ENCODE measurements at regions not wholly inside any gene's neighbourhood (a gene's known extent, or its start where the extent isn't known, plus 50 kb on each side); places are given as distances from the start of the nearest gene placed in this dataset.

GRCh38 chr18:78704971-78705461 lies 274.6 kb upstream of the SALL3 start:
- H3K4me3 ChIP-seq (replicated peaks; ENCODE audit: low read depth, low read length): no peak overlapping the region
- TF ChIP-seq, protein P1, sequence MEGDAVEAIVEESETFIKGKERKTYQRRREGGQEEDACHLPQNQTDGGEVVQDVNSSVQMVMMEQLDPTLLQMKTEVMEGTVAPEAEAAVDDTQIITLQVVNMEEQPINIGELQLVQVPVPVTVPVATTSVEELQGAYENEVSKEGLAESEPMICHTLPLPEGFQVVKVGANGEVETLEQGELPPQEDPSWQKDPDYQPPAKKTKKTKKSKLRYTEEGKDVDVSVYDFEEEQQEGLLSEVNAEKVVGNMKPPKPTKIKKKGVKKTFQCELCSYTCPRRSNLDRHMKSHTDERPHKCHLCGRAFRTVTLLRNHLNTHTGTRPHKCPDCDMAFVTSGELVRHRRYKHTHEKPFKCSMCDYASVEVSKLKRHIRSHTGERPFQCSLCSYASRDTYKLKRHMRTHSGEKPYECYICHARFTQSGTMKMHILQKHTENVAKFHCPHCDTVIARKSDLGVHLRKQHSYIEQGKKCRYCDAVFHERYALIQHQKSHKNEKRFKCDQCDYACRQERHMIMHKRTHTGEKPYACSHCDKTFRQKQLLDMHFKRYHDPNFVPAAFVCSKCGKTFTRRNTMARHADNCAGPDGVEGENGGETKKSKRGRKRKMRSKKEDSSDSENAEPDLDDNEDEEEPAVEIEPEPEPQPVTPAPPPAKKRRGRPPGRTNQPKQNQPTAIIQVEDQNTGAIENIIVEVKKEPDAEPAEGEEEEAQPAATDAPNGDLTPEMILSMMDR (IDR thresholded peaks at IDR 0.05; ENCODE audit: low read length, missing control alignments): no peak
- DNase-seq (ENCODE audit: low read depth): no peak

GRCh38 chr18:78709261-78709809 lies 270.3 kb upstream of the SALL3 start:
- H3K4me3 ChIP-seq (replicated peaks; ENCODE audit: low read depth, low read length): no peak overlapping the region
- TF ChIP-seq, protein P1 (IDR thresholded peaks at IDR 0.05; ENCODE audit: low read length, missing control alignments): no peak
- no peak for DNase-seq (ENCODE audit: low read depth)

DNA sequence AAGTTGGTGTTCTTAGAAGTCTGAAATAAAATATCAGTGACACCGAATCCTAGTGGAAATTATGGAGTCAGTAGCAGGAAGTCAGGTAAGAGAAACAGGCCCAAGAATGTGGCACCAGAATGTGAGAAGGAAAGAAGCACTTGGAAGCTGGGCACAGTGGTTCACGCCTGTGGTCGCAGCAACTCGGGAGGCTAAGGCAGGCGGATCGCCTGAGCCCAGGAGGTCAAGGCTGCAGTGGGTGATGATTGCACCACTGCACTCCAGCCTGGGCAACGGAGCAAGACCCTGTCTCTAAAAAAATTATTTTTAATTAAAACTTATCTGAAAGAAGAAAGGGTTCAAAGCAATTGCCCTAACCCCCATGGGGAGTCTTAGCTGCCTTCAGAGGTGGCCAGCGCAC lies 268.3 kb upstream of the SALL3 start:
- TF ChIP-seq, protein P1 (IDR thresholded peaks at IDR 0.05; ENCODE audit: low read length, missing control alignments): no peak
- H3K4me3 ChIP-seq (replicated peaks; ENCODE audit: low read depth, low read length): no peak overlapping the region
- DNase-seq (ENCODE audit: low read depth): no peak

DNA sequence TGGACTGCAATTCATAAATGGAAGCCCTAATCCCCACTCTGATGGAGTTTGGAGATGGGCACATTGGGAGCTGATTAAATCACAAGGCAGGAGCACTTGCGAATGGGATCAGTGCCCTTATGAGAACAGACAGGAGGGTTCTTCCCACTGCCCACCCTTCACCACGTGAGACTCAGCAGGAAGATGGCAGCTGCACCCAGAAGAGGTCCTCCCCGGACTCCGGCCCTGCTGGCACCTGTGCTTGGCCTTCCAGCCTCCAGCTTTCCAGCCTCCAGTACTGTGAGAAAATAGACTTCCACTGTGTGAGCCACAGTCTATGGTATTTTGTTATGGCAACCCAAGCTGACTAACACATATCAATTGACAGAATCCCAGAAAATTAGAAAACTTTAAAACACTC lies 267.6 kb upstream of the SALL3 start:
- TF ChIP-seq, protein P1 (IDR thresholded peaks at IDR 0.05; ENCODE audit: low read length, missing control alignments): no peak
- H3K4me3 ChIP-seq (replicated peaks; ENCODE audit: low read depth, low read length): no peak overlapping the region
- no peak for DNase-seq (ENCODE audit: low read depth)

GRCh38 chr18:78713069-78713468 lies 266.5 kb upstream of the SALL3 start:
- TF ChIP-seq, protein P1 (IDR thresholded peaks at IDR 0.05; ENCODE audit: low read length, missing control alignments): no peak
- no peak overlapping the region for H3K4me3 ChIP-seq (replicated peaks; ENCODE audit: low read depth, low read length)
- DNase-seq (ENCODE audit: low read depth): no peak

DNA sequence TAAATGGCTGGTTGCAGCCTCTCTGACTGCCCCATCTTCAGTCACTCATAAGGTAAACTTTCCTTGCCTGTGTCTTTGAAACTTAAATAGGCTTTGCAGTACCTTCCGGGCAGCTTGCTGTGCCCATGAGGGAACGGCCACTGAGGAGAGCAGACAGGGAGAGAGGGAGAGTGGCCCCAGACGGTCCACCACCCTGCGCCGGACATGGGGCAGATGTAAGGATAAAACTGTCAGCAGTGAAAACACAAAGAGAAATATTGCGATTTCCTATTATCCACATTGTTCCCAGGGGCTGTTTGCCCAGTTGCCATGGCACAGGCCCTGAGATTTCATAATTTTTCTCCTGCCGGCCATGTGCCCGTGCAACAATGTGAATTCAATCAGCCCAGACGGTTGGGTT lies 265.9 kb upstream of the SALL3 start:
- no peak overlapping the region for H3K4me3 ChIP-seq (replicated peaks; ENCODE audit: low read depth, low read length)
- TF ChIP-seq, protein P1 (IDR thresholded peaks at IDR 0.05; ENCODE audit: low read length, missing control alignments): no peak
- no peak for DNase-seq (ENCODE audit: low read depth)

DNA sequence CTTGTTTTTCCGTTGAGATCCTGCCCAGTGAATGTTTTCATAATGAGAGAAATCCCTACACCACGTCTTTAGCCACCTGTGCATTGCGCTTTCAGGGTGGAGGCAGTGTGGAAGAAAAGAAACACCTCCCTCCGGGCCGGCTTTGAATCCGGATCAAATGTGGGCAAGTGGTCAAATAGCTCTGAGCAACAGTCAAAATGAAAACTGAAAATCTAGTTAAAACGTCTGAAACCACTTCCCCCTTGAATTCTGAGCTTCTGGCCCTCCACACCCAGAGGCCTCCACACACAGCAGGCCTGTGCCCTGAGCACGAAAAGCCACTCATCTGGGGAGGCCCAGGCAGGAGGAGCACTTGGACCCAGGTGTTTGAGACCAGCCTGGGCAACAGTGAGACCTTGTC lies 263.6 kb upstream of the SALL3 start:
- no peak overlapping the region for H3K4me3 ChIP-seq (replicated peaks; ENCODE audit: low read depth, low read length)
- no peak for DNase-seq (ENCODE audit: low read depth)
- TF ChIP-seq, protein P1 (IDR thresholded peaks at IDR 0.05; ENCODE audit: low read length, missing control alignments): no peak

All from fibroblast of pulmonary artery (primary cell).